ENCODE measurements at regions not wholly inside any gene's neighbourhood (a gene's known extent, or its start where the extent isn't known, plus 50 kb on each side); places are given as distances from the start of the nearest gene placed in this dataset.

GRCh38 chr17:79364315-79365094, 246.3 kb downstream of the RBFOX3 start:
- no peaks in the 10 kb centered on the region for H3K9me3 ChIP-seq (ENCODE audit: control insufficient read depth, insufficient read depth, low read depth, low read length)
- peaks cover 38% of the 10 kb centered on the region for H3K27me3 ChIP-seq (ENCODE audit: control insufficient read depth, insufficient read depth, low read length)
- POLR2A ChIA-PET = no interaction called here
- ATAC-seq (no peak), DNase-seq (ENCODE audit: low read depth, low spot score) (no peak)
- no peaks in the 10 kb centered on the region for H3K36me3 ChIP-seq (ENCODE audit: control insufficient read depth, insufficient read depth, low read length)
- intact Hi-C loops (cut with micrococcal nuclease; ENCODE audit: unreplicated experiment) = no loop called here
- no TSS peak for BruUV-seq (replicated peaks)
- in situ Hi-C loops (cut with HindIII; ENCODE audit: low pct_unique_long_range_greater_than_20kb, low sequenced_read_pairs) = no loop called here
- H3K4me3 ChIP-seq (ENCODE audit: low read depth in 2 of 2, low read length in 2 of 2) = no peak overlapping the region
- no peak overlapping the region for H3K27ac ChIP-seq (ENCODE audit: low read length)
- CTCF ChIA-PET = interaction anchor here (0.7 kb wide), 1 partner anchor 47 kb away, joined by 3 read pairs; no protein-coding TSS in a partner anchor
- no peak for TF ChIP-seq SIN3A (IDR thresholded peaks at IDR 0.05; ENCODE audit: borderline replicate concordance, insufficient read depth, low read depth, low read length)
- TF ChIP-seq REST (IDR thresholded peaks at IDR 0.05; ENCODE audit: insufficient read depth in 1 of 2, low read depth in 2 of 2, low read length in 1 of 2) = no peak
- TF ChIP-seq CTCF (IDR thresholded peaks at IDR 0.05) = no peak
- no peak for TF ChIP-seq TCF7L2 (IDR thresholded peaks at IDR 0.05; ENCODE audit: low read depth, low read length)
- no peak for TF ChIP-seq POLR2AphosphoS5 (IDR thresholded peaks at IDR 0.05; ENCODE audit: low read depth, low read length)
- no peaks in the 10 kb centered on the region for H3K4me1 ChIP-seq (ENCODE audit: control insufficient read depth, insufficient read depth, low read length)

GRCh38 chr17:79363552-79364275, 247.1 kb downstream of the RBFOX3 start:
- intact Hi-C loops (cut with micrococcal nuclease; ENCODE audit: unreplicated experiment) = no loop called here
- H3K27me3 ChIP-seq (ENCODE audit: control insufficient read depth, insufficient read depth, low read length) = peaks cover 42% of the 10 kb centered on the region
- no TSS peak for BruUV-seq (replicated peaks)
- H3K9me3 ChIP-seq (ENCODE audit: control insufficient read depth, insufficient read depth, low read depth, low read length) = no peaks in the 10 kb centered on the region
- ChIA-PET CTCF (interaction anchor here (0.7 kb wide), 1 partner anchor 47 kb away, joined by 3 read pairs; no protein-coding TSS in a partner anchor), POLR2A (no interaction called here)
- no peak overlapping the region for H3K4me3 ChIP-seq (ENCODE audit: low read depth in 2 of 2, low read length in 2 of 2)
- ATAC-seq (no peak), DNase-seq (ENCODE audit: low read depth, low spot score) (no peak)
- in situ Hi-C loops (cut with HindIII; ENCODE audit: low pct_unique_long_range_greater_than_20kb, low sequenced_read_pairs) = no loop called here
- TF ChIP-seq REST (IDR thresholded peaks at IDR 0.05; ENCODE audit: insufficient read depth in 1 of 2, low read depth in 2 of 2, low read length in 1 of 2) (no peak), POLR2AphosphoS5 (IDR thresholded peaks at IDR 0.05; ENCODE audit: low read depth, low read length) (no peak), CTCF (IDR thresholded peaks at IDR 0.05) (no peak), SIN3A (IDR thresholded peaks at IDR 0.05; ENCODE audit: borderline replicate concordance, insufficient read depth, low read depth, low read length) (no peak), TCF7L2 (IDR thresholded peaks at IDR 0.05; ENCODE audit: low read depth, low read length) (no peak)
- H3K4me1 ChIP-seq (ENCODE audit: control insufficient read depth, insufficient read depth, low read length) = no peaks in the 10 kb centered on the region
- H3K27ac ChIP-seq (ENCODE audit: low read length) = no peak overlapping the region
- no peaks in the 10 kb centered on the region for H3K36me3 ChIP-seq (ENCODE audit: control insufficient read depth, insufficient read depth, low read length)
